Karpas-422 (cell line): ENCODE measurements at regions not wholly inside any gene's neighbourhood (a gene's known extent, or its start where the extent isn't known, plus 50 kb on each side); places are given as distances from the start of the nearest gene placed in this dataset.
"Not testable (repeated sequence)": the region's sequence is repeated elsewhere in the genome, so short reads cannot be mapped to it uniquely, and the experiment has no call there.

ENCODE experiments used
- DNase-seq: peaks from one replicate; pipeline ENCODE4 v3.0.0-alpha.2; 2015
- H2AFZ ChIP-seq: fragments of 200-600 bp; sonication (generic); 2 replicates; pipeline ENCODE4 v1.6.1; 2014; ENCODE audit warnings: antibody characterized with exemption, low read length, mixed read lengths
- H3K27ac ChIP-seq: fragments of 200-600 bp; sonication (generic); 2 replicates; pipeline ENCODE4 v1.5.1; 2014; ENCODE audit warnings: mild to moderate bottlenecking, low read length, moderate library complexity
- H3K27me3 ChIP-seq: fragments of 200-600 bp; sonication (generic); 2 replicates; pipeline ENCODE4 v1.6.1; 2014; ENCODE audit warnings: low read length, mixed read lengths
- H3K36me3 ChIP-seq: fragments of 200-600 bp; sonication (generic); 2 replicates; pipeline ENCODE4 v1.6.1; 2014; ENCODE audit warnings: low read length, mixed read lengths; ENCODE audit not compliant: insufficient read depth
- H3K4me1 ChIP-seq: fragments of 200-600 bp; sonication (generic); 2 replicates; pipeline ENCODE4 v1.6.1; 2014; ENCODE audit warnings: mild to moderate bottlenecking, low read length, mixed read lengths
- H3K4me2 ChIP-seq: fragments of 200-600 bp; sonication (generic); 2 replicates; pipeline ENCODE4 v1.6.1; 2014; ENCODE audit warnings: low read length, low read depth, mild to moderate bottlenecking; ENCODE audit not compliant: poor library complexity, severe bottlenecking
- H3K4me3 ChIP-seq: fragments of 200-600 bp; sonication (generic); 2 replicates; pipeline ENCODE4 v1.5.1; 2014; ENCODE audit warnings: mild to moderate bottlenecking, antibody characterized with exemption, low read length, mixed read lengths
- H3K79me2 ChIP-seq: fragments of 200-600 bp; sonication (generic); 2 replicates; pipeline ENCODE4 v1.6.1; 2014; ENCODE audit warnings: mild to moderate bottlenecking, low read length, mixed read lengths
- H3K9ac ChIP-seq: fragments of 200-600 bp; sonication (generic); 2 replicates; pipeline ENCODE4 v1.6.0; 2014; ENCODE audit warnings: low read length
- H3K9me2 ChIP-seq: fragments of 200-600 bp; sonication (generic), shearing (Covaris generic); replicated peaks from 2 replicates; pipeline ENCODE4 v1.6.0; 2014; ENCODE audit warnings: mild to moderate bottlenecking, low read length, moderate library complexity; ENCODE audit not compliant: insufficient read depth
- H3K9me3 ChIP-seq: fragments of 300-700, 200-600 bp; sonication (generic); 2 replicates; pipeline ENCODE4 v1.6.1; 2014; ENCODE audit warnings: low read length, mixed read lengths
- H4K20me1 ChIP-seq: fragments of 200-600 bp; sonication (generic); 2 replicates; pipeline ENCODE4 v1.6.1; 2014; ENCODE audit warnings: mild to moderate bottlenecking, antibody characterized with exemption, low read length, low read depth; ENCODE audit not compliant: insufficient read depth

DNA sequence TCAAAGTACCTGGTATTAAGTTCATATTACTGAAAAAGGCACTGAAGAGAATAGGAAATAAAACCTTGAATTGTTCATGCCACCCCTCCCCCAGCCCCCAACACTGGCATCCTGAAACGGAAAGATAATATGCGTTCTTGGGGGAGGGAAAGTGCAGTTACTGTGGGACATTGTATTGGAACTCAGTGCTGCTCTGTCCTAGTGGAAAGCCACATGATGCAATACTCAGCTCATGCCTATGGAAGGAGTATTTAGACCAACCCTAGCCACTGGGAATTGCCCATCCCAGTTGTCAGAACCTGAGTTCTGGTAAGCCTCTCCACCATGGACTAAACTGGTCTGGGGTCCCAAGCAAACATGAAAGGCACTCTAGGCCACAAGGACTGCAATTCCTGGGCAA is 680.8 kb upstream of the BCHE start:
- H3K4me2 ChIP-seq: no peak overlapping the region
- no peak overlapping the region for H2AFZ ChIP-seq
- H4K20me1 ChIP-seq: no peaks in the 10 kb centered on the region
- H3K9ac ChIP-seq: no peak overlapping the region
- no peaks in the 10 kb centered on the region for H3K9me2 ChIP-seq
- H3K27ac ChIP-seq: no peak overlapping the region
- no peaks in the 10 kb centered on the region for H3K4me1 ChIP-seq
- H3K36me3 ChIP-seq: no peaks in the 10 kb centered on the region
- DNase-seq: no peak
- H3K4me3 ChIP-seq: no peak overlapping the region
- H3K79me2 ChIP-seq: no peaks in the 10 kb centered on the region
- H3K9me3 ChIP-seq: peaks cover 4% of the 10 kb centered on the region; the same call in 1 of the 2 replicates
- no peaks in the 10 kb centered on the region for H3K27me3 ChIP-seq

DNA sequence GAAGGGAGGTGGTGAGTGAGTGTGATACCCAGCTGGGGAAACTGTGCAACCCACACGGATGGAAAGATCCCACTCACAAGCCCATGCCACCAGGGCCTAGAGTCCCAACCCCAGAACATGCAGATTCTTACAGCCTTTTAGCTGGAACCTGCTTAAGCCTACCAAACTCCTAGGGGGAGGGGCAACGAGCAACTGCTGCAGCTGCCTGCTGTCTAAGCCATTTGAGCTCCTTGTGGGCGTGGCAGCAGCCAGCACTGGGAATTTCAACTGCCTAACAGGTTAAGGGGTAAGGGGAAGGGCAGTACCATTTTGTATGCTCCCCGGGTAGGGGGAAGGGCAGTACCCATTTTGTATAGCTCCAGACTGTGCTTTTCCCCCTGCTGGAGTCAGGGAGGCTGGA is 673.2 kb upstream of the BCHE start:
- H3K9me3 ChIP-seq: no peaks in the 10 kb centered on the region
- H4K20me1 ChIP-seq: no peaks in the 10 kb centered on the region
- H2AFZ ChIP-seq: no peak overlapping the region
- H3K4me3 ChIP-seq: no peak overlapping the region
- H3K4me2 ChIP-seq: no peak overlapping the region
- H3K9ac ChIP-seq: no peak overlapping the region
- no peaks in the 10 kb centered on the region for H3K27me3 ChIP-seq
- DNase-seq: no peak
- no peaks in the 10 kb centered on the region for H3K9me2 ChIP-seq
- H3K36me3 ChIP-seq: no peaks in the 10 kb centered on the region
- H3K79me2 ChIP-seq: no peaks in the 10 kb centered on the region
- no peak overlapping the region for H3K27ac ChIP-seq
- H3K4me1 ChIP-seq: no peaks in the 10 kb centered on the region

DNA sequence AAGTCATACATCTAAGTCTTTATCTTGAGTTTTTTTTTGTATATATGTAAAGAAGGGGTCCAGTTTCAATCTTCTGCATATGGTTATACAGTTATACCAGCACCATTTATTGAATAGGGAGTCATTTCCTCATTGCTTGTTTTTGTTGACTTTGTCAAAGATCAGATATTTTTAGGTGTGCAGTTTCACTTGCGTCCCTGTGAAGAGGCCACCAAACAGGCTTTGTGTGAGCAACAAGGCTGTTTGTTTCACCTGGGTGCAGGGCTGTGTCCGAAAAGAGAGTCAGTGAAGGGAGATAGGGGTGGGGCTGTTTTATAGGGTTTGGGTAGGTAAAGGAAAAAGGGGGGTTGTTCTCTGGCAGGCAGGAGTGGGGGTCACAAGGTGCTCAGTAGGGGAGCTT is 663.2 kb upstream of the BCHE start:
- not testable (repeated sequence) for H3K9ac ChIP-seq, DNase-seq, H3K27me3 ChIP-seq, H3K79me2 ChIP-seq, H3K9me2 ChIP-seq, H3K36me3 ChIP-seq, H3K4me1 ChIP-seq, H3K4me2 ChIP-seq, H2AFZ ChIP-seq, H4K20me1 ChIP-seq, H3K27ac ChIP-seq, H3K4me3 ChIP-seq, H3K9me3 ChIP-seq

DNA sequence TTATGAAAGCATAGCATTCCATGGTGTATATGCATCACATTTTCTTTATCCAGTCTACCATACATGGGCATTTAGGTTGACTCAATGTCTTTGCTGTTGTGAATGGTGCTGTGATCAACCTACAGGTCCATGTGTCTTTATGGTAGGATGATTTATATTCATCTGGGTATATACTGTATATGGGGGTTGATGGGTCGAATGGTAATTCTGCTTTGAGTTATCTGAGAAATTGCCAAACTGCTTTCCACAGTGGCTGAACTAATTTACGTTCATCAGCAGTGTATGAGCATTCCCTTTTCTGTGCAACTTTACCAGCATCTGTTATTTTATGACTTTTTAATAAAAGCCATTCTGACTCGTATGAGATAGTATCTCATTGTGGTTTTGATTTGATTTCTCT is 662.4 kb upstream of the BCHE start:
- no peak overlapping the region for H2AFZ ChIP-seq
- H3K4me1 ChIP-seq: no peaks in the 10 kb centered on the region
- H3K27ac ChIP-seq: no peak overlapping the region
- no peaks in the 10 kb centered on the region for H3K27me3 ChIP-seq
- no peak overlapping the region for H3K4me2 ChIP-seq
- H3K9ac ChIP-seq: no peak overlapping the region
- no peaks in the 10 kb centered on the region for H3K36me3 ChIP-seq
- DNase-seq: no peak
- no peaks in the 10 kb centered on the region for H4K20me1 ChIP-seq
- no peaks in the 10 kb centered on the region for H3K79me2 ChIP-seq
- no peaks in the 10 kb centered on the region for H3K9me2 ChIP-seq
- H3K9me3 ChIP-seq: no peaks in the 10 kb centered on the region
- no peak overlapping the region for H3K4me3 ChIP-seq

DNA sequence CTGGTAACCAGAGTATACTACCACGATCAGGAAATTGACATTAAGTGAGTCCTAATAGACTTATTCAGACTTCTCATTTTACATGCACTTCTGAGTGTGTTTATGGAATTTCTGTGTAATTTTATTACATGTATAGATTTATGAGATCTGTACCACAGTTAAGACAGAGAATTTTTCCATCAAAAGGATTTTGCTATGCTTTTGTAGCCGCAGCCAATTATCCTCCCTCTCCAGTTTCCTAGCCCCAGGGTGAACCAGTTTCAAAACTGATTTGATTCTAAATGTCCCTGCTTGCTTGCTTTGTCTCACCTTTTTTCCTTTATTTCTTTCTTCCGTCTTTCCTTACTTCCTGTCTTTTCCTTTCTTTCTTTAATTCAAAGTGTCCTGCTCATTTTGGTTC is 661.2 kb upstream of the BCHE start:
- Histone ChIP-seq H3K9me3 (no peaks in the 10 kb centered on the region), H3K4me1 (no peaks in the 10 kb centered on the region), H3K4me2 (no peak overlapping the region), H3K9me2 (no peaks in the 10 kb centered on the region), H3K27me3 (no peaks in the 10 kb centered on the region), H3K27ac (no peak overlapping the region), H2AFZ (no peak overlapping the region), H3K79me2 (no peaks in the 10 kb centered on the region), H3K9ac (no peak overlapping the region), H3K36me3 (no peaks in the 10 kb centered on the region), H4K20me1 (no peaks in the 10 kb centered on the region), H3K4me3 (no peak overlapping the region)
- no peak for DNase-seq

DNA sequence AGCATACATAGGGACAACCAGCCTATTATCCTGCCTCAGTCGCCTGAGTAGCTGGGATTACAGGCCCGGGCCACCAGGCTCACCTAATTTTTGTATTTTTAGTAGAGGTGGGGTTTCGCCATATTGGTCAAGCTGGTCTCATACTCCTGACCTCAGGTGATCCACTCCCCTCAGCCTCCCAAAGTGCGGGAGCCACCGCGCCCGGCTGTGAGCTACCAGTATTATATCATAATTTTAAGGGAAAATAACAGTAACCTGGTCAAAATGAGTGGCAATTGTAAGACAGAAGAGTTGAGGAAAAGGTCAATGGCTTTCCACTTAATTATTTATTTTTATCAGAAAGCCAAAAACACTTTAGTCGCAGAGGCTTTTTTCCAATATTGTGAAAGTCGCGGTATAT is 652.6 kb upstream of the BCHE start:
- H3K9me2 ChIP-seq: no peaks in the 10 kb centered on the region
- H3K9me3 ChIP-seq: no peaks in the 10 kb centered on the region
- H2AFZ ChIP-seq: no peak overlapping the region
- H3K4me1 ChIP-seq: no peaks in the 10 kb centered on the region
- no peak overlapping the region for H3K4me2 ChIP-seq
- no peaks in the 10 kb centered on the region for H3K79me2 ChIP-seq
- H3K27ac ChIP-seq: no peak overlapping the region
- H3K9ac ChIP-seq: no peak overlapping the region
- no peak overlapping the region for H3K4me3 ChIP-seq
- H4K20me1 ChIP-seq: no peaks in the 10 kb centered on the region
- DNase-seq: no peak
- no peaks in the 10 kb centered on the region for H3K27me3 ChIP-seq
- H3K36me3 ChIP-seq: no peaks in the 10 kb centered on the region

DNA sequence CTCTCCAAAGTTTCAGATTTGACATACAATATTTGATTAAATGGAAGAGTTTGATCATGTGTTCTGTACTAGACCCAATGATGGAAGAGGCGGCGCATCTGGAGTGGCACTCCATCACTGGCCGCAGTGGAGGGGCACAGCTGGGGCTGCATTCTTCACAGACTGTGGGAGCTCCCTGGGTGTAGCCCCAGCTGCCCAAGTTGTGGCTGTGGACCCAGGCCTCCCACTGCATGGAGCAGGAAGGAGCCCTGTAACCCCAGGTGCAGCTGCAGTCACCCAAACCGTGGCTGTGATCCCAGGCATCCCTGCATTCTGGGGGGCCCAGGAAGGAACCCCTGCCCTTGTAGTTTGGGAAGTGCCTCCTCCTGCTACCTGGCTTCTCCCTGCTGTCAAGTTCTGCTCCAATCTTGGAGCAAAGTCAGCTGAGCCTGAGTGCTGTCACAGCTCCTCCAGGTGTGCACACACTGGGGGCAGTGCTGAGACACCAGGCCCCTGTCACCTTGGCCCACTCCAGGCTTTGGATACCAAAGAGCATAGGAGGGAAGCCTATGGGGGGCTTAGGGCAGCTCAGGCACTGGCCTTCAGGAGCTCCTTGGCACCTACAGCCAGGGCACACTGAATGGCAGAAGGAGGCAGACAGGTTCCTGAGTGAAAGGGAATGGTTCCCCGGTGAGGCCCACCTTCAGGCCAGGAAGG is 651.9 kb upstream of the BCHE start:
- Histone ChIP-seq H3K9ac (no peak overlapping the region), H3K9me3 (no peaks in the 10 kb centered on the region), H3K4me3 (no peak overlapping the region), H3K4me1 (no peaks in the 10 kb centered on the region), H2AFZ (no peak overlapping the region), H4K20me1 (no peaks in the 10 kb centered on the region), H3K9me2 (no peaks in the 10 kb centered on the region), H3K4me2 (no peak overlapping the region), H3K27me3 (no peaks in the 10 kb centered on the region), H3K79me2 (no peaks in the 10 kb centered on the region), H3K27ac (no peak overlapping the region), H3K36me3 (no peaks in the 10 kb centered on the region)
- no peak for DNase-seq

DNA sequence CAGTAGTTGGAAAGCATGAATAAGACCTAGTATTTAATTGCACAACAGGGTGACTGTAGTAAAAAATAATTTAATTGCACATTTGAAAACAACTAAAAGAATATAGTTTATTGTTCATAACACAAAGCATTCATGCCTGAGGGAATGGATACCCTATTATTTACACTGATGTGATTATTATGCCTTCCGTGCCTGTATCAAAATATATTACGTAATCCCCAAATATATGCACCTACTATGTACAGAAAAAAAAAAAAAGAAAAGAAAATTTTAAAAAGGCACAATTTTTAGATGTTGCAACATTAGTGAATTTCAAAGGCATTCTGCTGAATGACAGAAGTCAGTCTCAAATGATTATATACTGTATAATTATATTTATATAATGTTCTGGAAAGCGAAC is 647.2 kb upstream of the BCHE start:
- Histone ChIP-seq H3K4me3 (no peak overlapping the region), H3K9ac (no peak overlapping the region), H3K36me3 (no peaks in the 10 kb centered on the region), H3K9me3 (no peaks in the 10 kb centered on the region), H3K79me2 (no peaks in the 10 kb centered on the region), H3K27ac (no peak overlapping the region), H2AFZ (no peak overlapping the region), H3K27me3 (no peaks in the 10 kb centered on the region), H4K20me1 (no peaks in the 10 kb centered on the region), H3K4me2 (no peak overlapping the region), H3K9me2 (no peaks in the 10 kb centered on the region), H3K4me1 (no peaks in the 10 kb centered on the region)
- DNase-seq: no peak

DNA sequence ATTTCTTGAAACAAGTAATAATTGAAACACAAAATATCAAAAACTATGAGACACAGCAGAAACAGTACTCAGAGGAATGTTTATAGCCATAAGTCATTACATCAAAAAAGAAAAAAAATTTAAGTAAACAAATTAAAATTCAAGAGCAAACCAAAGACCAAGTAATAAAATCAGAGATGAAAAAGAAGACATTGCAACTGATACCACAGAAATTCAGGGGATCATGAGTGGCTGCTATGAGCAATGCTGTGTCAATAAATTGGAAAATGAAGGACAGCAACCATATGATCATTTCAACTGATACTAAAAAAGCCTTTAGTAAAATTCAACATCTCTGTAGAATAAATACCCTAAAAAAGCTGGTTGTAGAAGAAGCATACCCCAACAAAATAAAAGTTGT is 644.1 kb upstream of the BCHE start:
- H3K27me3 ChIP-seq: no peaks in the 10 kb centered on the region
- no peak overlapping the region for H3K4me3 ChIP-seq
- no peak overlapping the region for H3K9ac ChIP-seq
- H3K79me2 ChIP-seq: no peaks in the 10 kb centered on the region
- H3K9me2 ChIP-seq: no peaks in the 10 kb centered on the region
- H2AFZ ChIP-seq: no peak overlapping the region
- H4K20me1 ChIP-seq: no peaks in the 10 kb centered on the region
- no peak overlapping the region for H3K27ac ChIP-seq
- H3K4me2 ChIP-seq: no peak overlapping the region
- DNase-seq: no peak
- no peaks in the 10 kb centered on the region for H3K9me3 ChIP-seq
- H3K36me3 ChIP-seq: no peaks in the 10 kb centered on the region
- H3K4me1 ChIP-seq: no peaks in the 10 kb centered on the region
